ENCODE measurements at regions not wholly inside any gene's neighbourhood (a gene's known extent, or its start where the extent isn't known, plus 50 kb on each side); places are given as distances from the start of the nearest gene placed in this dataset.

DNA sequence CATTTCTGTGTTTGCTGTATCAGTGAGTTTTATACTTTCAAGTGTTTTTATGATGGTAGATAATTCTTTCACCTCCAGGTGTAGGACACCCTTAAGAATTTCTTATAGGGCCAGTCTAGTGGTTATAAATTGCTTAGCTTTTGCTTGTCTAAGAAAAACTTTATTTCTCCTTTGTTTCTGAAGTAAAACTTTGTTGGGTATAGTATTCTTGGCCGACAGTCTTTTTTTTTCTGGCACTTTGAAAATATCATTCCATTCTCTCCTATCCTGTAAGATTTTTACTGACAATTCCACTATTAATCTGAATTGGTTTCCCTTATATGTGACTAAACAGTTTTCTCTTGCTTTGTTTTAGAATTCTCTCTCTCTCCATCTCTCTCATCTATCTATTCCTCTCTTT lies 118.7 kb upstream of the LRRTM4 start:
- H3K9me3 ChIP-seq (ENCODE audit: control insufficient read depth in 4 of 4, insufficient read depth in 3 of 4, low read length in 3 of 4): peaks cover 0 to 8% (median 6%) of the 10 kb centered on the region in 4 donors
- no peak overlapping the region for H3K4me3 ChIP-seq
- DNase-seq: no peak
- H3K27me3 ChIP-seq (ENCODE audit: control insufficient read depth in 3 of 3, insufficient read depth in 3 of 3, low read length in 2 of 3): no peaks in the 10 kb centered on the region
- ATAC-seq (ENCODE audit: insufficient read depth, low FRiP score): no peak
- no peaks in the 10 kb centered on the region for H3K36me3 ChIP-seq (ENCODE audit: control insufficient read depth in 4 of 4, insufficient read depth in 4 of 4, low read length in 4 of 4)
- no peak overlapping the region for H3K9ac ChIP-seq (ENCODE audit: insufficient read depth in 1 of 2, low read length in 2 of 2)
- WGBS, 2 donors: 72 to 78% methylated on average over 1 of the region's 1 CpG
- TF ChIP-seq, protein P1, sequence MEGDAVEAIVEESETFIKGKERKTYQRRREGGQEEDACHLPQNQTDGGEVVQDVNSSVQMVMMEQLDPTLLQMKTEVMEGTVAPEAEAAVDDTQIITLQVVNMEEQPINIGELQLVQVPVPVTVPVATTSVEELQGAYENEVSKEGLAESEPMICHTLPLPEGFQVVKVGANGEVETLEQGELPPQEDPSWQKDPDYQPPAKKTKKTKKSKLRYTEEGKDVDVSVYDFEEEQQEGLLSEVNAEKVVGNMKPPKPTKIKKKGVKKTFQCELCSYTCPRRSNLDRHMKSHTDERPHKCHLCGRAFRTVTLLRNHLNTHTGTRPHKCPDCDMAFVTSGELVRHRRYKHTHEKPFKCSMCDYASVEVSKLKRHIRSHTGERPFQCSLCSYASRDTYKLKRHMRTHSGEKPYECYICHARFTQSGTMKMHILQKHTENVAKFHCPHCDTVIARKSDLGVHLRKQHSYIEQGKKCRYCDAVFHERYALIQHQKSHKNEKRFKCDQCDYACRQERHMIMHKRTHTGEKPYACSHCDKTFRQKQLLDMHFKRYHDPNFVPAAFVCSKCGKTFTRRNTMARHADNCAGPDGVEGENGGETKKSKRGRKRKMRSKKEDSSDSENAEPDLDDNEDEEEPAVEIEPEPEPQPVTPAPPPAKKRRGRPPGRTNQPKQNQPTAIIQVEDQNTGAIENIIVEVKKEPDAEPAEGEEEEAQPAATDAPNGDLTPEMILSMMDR (IDR thresholded peaks at IDR 0.05; ENCODE audit: control extremely low read depth, extremely low read depth): no peak
- H3K27ac ChIP-seq (ENCODE audit: low read depth in 1 of 2, low read length in 1 of 2): no peak overlapping the region
- no peaks in the 10 kb centered on the region for H3K4me1 ChIP-seq (ENCODE audit: control insufficient read depth in 5 of 5, insufficient read depth in 5 of 5, low read length in 5 of 5)

DNA sequence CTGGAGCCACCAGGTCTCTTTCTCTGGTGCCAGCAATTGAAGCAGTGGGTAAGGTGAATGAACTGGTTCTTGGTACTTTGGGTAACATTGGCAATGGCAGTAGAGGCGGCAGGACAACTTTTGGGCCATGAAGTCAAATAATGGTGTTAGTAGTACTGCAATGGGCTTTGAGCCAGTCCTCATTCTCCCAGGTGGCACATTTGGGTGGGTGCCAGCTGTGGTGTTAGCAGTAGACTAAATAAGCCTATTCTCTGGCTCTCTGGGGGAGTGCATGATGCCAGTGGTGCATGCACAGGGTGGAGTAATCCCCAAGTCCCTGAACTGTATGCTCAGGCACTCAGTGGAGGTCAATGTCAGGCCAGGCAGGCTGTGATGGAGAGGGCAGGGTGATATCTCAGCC lies 120.2 kb upstream of the LRRTM4 start:
- Histone ChIP-seq H3K27me3 (ENCODE audit: control insufficient read depth in 3 of 3, insufficient read depth in 3 of 3, low read length in 2 of 3) (no peaks in the 10 kb centered on the region), H3K9ac (ENCODE audit: insufficient read depth in 1 of 2, low read length in 2 of 2) (no peak overlapping the region), H3K27ac (ENCODE audit: low read depth in 1 of 2, low read length in 1 of 2) (no peak overlapping the region), H3K36me3 (ENCODE audit: control insufficient read depth in 4 of 4, insufficient read depth in 4 of 4, low read length in 4 of 4) (no peaks in the 10 kb centered on the region), H3K4me1 (ENCODE audit: control insufficient read depth in 5 of 5, insufficient read depth in 5 of 5, low read length in 5 of 5) (no peaks in the 10 kb centered on the region), H3K9me3 (ENCODE audit: control insufficient read depth in 4 of 4, insufficient read depth in 3 of 4, low read length in 3 of 4) (peaks cover 0 to 8% (median 6%) of the 10 kb centered on the region in 4 donors), H3K4me3 (no peak overlapping the region)
- WGBS, 2 donors: 92 to 100% methylated on average over 1 of the region's 1 CpG
- TF ChIP-seq, protein P1 (IDR thresholded peaks at IDR 0.05; ENCODE audit: control extremely low read depth, extremely low read depth): no peak
- ATAC-seq (ENCODE audit: insufficient read depth, low FRiP score) (no peak), DNase-seq (no peak)

DNA sequence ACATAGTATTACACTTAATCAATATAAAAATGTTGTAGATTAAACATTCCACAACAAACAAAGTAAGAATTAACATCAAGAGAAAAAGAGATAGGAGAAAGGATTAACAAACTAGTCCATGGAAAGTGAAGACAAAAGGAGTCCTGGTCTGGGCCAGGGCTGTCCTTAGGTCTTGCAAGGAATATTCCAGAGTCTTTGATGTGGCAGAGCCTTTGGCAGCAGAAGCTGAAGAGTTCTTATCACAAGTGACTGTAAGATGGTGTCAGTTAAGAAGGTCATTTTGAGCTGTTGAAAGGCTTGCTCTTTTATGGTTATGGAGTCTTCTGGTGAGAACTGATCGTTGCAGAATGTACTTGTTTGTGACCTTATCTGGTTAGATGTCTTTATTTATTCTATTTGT lies 127.7 kb upstream of the LRRTM4 start:
- Histone ChIP-seq H3K9ac (ENCODE audit: insufficient read depth in 1 of 2, low read length in 2 of 2) (no peak overlapping the region), H3K27me3 (ENCODE audit: control insufficient read depth in 3 of 3, insufficient read depth in 3 of 3, low read length in 2 of 3) (no peaks in the 10 kb centered on the region), H3K9me3 (ENCODE audit: control insufficient read depth in 4 of 4, insufficient read depth in 3 of 4, low read length in 3 of 4) (no peaks in the 10 kb centered on the region), H3K4me3 (no peak overlapping the region), H3K36me3 (ENCODE audit: control insufficient read depth in 4 of 4, insufficient read depth in 4 of 4, low read length in 4 of 4) (no peaks in the 10 kb centered on the region), H3K4me1 (ENCODE audit: control insufficient read depth in 5 of 5, insufficient read depth in 5 of 5, low read length in 5 of 5) (no peaks in the 10 kb centered on the region), H3K27ac (ENCODE audit: low read depth in 1 of 2, low read length in 1 of 2) (no peak overlapping the region)
- DNase-seq (no peak), ATAC-seq (ENCODE audit: insufficient read depth, low FRiP score) (no peak)
- TF ChIP-seq, protein P1 (IDR thresholded peaks at IDR 0.05; ENCODE audit: control extremely low read depth, extremely low read depth): no peak
- 13 to 19% methylated on average over 1 of the region's 1 CpG for WGBS, 2 donors

DNA sequence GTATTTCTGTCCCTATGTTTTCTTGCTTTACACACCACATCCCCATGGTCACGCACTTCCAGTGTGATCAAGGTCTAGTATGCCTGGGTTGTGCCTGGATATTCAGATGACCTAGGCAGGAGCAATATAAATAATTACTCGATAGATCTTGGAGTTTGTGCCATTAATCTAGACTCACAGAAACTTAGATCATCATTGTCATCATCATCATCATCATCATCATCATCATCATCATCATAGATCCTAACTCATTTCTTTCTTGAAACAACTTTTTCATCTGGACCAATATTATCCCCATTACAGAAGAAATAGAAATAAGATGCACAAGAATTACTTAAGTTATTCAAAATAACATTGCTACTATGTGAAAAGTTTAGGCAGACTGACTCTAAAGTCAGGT lies 130.3 kb upstream of the LRRTM4 start:
- TF ChIP-seq, protein P1 (IDR thresholded peaks at IDR 0.05; ENCODE audit: control extremely low read depth, extremely low read depth): no peak
- Histone ChIP-seq H3K9me3 (ENCODE audit: control insufficient read depth in 4 of 4, insufficient read depth in 3 of 4, low read length in 3 of 4) (peaks cover 0 to 3% (median 0%) of the 10 kb centered on the region in 4 donors), H3K27ac (ENCODE audit: low read depth in 1 of 2, low read length in 1 of 2) (no peak overlapping the region), H3K9ac (ENCODE audit: insufficient read depth in 1 of 2, low read length in 2 of 2) (no peak overlapping the region), H3K36me3 (ENCODE audit: control insufficient read depth in 4 of 4, insufficient read depth in 4 of 4, low read length in 4 of 4) (no peaks in the 10 kb centered on the region), H3K27me3 (ENCODE audit: control insufficient read depth in 3 of 3, insufficient read depth in 3 of 3, low read length in 2 of 3) (no peaks in the 10 kb centered on the region), H3K4me1 (ENCODE audit: control insufficient read depth in 5 of 5, insufficient read depth in 5 of 5, low read length in 5 of 5) (no peaks in the 10 kb centered on the region), H3K4me3 (no peak overlapping the region)
- DNase-seq (peak in 1 of 3 donors; percentile 13), ATAC-seq (ENCODE audit: insufficient read depth, low FRiP score) (no peak)
- 48 to 91% methylated on average over 2 of the region's 2 CpGs for WGBS, 2 donors

All from lung (tissue), 11 donors.